MCF 10A (cell line): ENCODE measurements at regions not wholly inside any gene's neighbourhood (a gene's known extent, or its start where the extent isn't known, plus 50 kb on each side); places are given as distances from the start of the nearest gene placed in this dataset.

Source experiments
- BruUV-seq: library from RNA; stranded (reverse); fragments of 400-500 nt; replicated peaks from 2 replicates; lab custom pipeline; 2021; lab: Mats Ljungman, UMichigan
- CTCF ChIA-PET: fragments of 300-600 bp; sonication (Branson Sonifier 250); formaldehyde crosslinking; extraction: SDS; loops from one replicate; lab custom pipeline; 2021; ENCODE audit warnings: antibody characterized with exemption, inconsistent platforms; lab: Yijun Ruan, JAX
- POLR2A ChIA-PET: fragments of 300-600, 350-650 bp; sonication (Branson Sonifier 250); formaldehyde crosslinking; extraction: SDS; loops from one replicate; lab custom pipeline; 2020; ENCODE audit warnings: antibody characterized with exemption, inconsistent platforms; lab: Yijun Ruan, JAX
- DNase-seq: peaks from one replicate; pipeline ENCODE4 v3.0.0-alpha.2; 2018; ENCODE audit not compliant: unreplicated experiment
- H3K27ac Mint-ChIP-seq: one replicate; pipeline ENCODE4 v1.8.0; 2022; ENCODE audit warnings: mild to moderate bottlenecking, low read depth, mixed read lengths; ENCODE audit not compliant: unreplicated experiment
- H3K27me3 Mint-ChIP-seq: one replicate; pipeline ENCODE4 v1.8.0; 2022; ENCODE audit warnings: mixed read lengths; ENCODE audit not compliant: insufficient read depth, unreplicated experiment
- H3K36me3 Mint-ChIP-seq: one replicate; pipeline ENCODE4 v1.8.0; 2022; ENCODE audit warnings: mild to moderate bottlenecking, moderate library complexity, mixed read lengths; ENCODE audit not compliant: insufficient read depth, unreplicated experiment
- H3K4me1 Mint-ChIP-seq: one replicate; pipeline ENCODE4 v1.8.0; 2022; ENCODE audit warnings: mixed read lengths; ENCODE audit not compliant: insufficient read depth, unreplicated experiment
- H3K4me3 Mint-ChIP-seq: one replicate; pipeline ENCODE4 v1.8.0; 2022; ENCODE audit warnings: mild to moderate bottlenecking, moderate library complexity, mixed read lengths; ENCODE audit not compliant: unreplicated experiment
- H3K9me3 Mint-ChIP-seq: one replicate; pipeline ENCODE4 v1.8.0; 2022; ENCODE audit warnings: mixed read lengths; ENCODE audit not compliant: unreplicated experiment
- CTCF ChIP-seq: fragments of 200-600 bp; IDR thresholded peaks from one replicate; pipeline ENCODE4 v1.8.0; 2022; ENCODE audit warnings: antibody characterized with exemption, mild to moderate bottlenecking; ENCODE audit not compliant: unreplicated experiment
- intact Hi-C: fragments of 100-400 bp; cut with micrococcal nuclease; formaldehyde crosslinking; loops from 2 replicates; pipeline ENCODE4 v1.14.1; 2022

- Mint-ChIP-seq H3K27me3 (no peaks in the 10 kb centered on the region), H3K4me3 (no peak overlapping the region), H3K27ac (no peak overlapping the region), H3K36me3 (no peaks in the 10 kb centered on the region), H3K4me1 (no peaks in the 10 kb centered on the region), H3K9me3 (no peaks in the 10 kb centered on the region)
- intact Hi-C loops = no loop called here
- BruUV-seq = no TSS peak
- ChIA-PET CTCF (interaction anchor here (0.6 to 8.5 kb wide), 17 partner anchors 10 to 1346 kb away, joined by 3 to 200 read pairs (median 4); no protein-coding TSS in a partner anchor), POLR2A (interaction anchor here (1.2 kb wide), 1 partner anchor 187 kb away, joined by 4 read pairs; no protein-coding TSS in a partner anchor)
- DNase-seq = no peak
- no peak for TF ChIP-seq CTCF
Observed at GRCh38 chr16:10317425-10318001, 68.3 kb upstream of the ATF7IP2 start.

- Mint-ChIP-seq H3K27me3 (no peaks in the 10 kb centered on the region), H3K36me3 (no peaks in the 10 kb centered on the region), H3K4me3 (no peak overlapping the region), H3K27ac (no peak overlapping the region), H3K9me3 (no peaks in the 10 kb centered on the region), H3K4me1 (no peaks in the 10 kb centered on the region)
- intact Hi-C loops = no loop called here
- BruUV-seq = no TSS peak
- POLR2A ChIA-PET = no interaction called here
- CTCF ChIA-PET = interaction anchor here (0.6 to 8.5 kb wide), 4 partner anchors 10 to 1959 kb away, joined by 3 to 200 read pairs (median 3); no protein-coding TSS in a partner anchor
- DNase-seq = no peak
- TF ChIP-seq CTCF = no peak
Observed at GRCh38 chr16:10318798-10319500, 66.9 kb upstream of the ATF7IP2 start.

- POLR2A ChIA-PET = interaction anchor here (0.5 to 0.7 kb wide), 2 partner anchors 30 to 540 kb away, joined by 3 read pairs; no protein-coding TSS in a partner anchor
- CTCF ChIA-PET = interaction anchor here (0.6 to 3.4 kb wide), 11 partner anchors 7 to 1809 kb away, joined by 3 to 16 read pairs (median 3); no protein-coding TSS in a partner anchor
Observed at GRCh38 chr16:10321407-10322387, 64.2 kb upstream of the ATF7IP2 start.

More at GRCh38 chr16:10321407-10322387, 64.2 kb upstream of the ATF7IP2 start:
- no peaks in the 10 kb centered on the region for H3K4me1 Mint-ChIP-seq
- no peak overlapping the region for H3K4me3 Mint-ChIP-seq
- intact Hi-C loops = no loop called here
- H3K27me3 Mint-ChIP-seq = no peaks in the 10 kb centered on the region
- H3K27ac Mint-ChIP-seq = no peak overlapping the region
- no peak for DNase-seq
- no peak for TF ChIP-seq CTCF
- BruUV-seq = no TSS peak
- H3K9me3 Mint-ChIP-seq = no peaks in the 10 kb centered on the region
- no peaks in the 10 kb centered on the region for H3K36me3 Mint-ChIP-seq
